Fibroblast of the aortic adventitia (primary cell): ENCODE measurements at regions not wholly inside any gene's neighbourhood (a gene's known extent, or its start where the extent isn't known, plus 50 kb on each side); places are given as distances from the start of the nearest gene placed in this dataset.

Source experiments
- DNase-seq: peaks from one replicate; pipeline ENCODE4 v3.0.0-alpha.2; 2010; ENCODE audit warnings: low read depth
- H3K4me3 ChIP-seq: 2 replicates; pipeline ENCODE4 v1.5.1; 2011; ENCODE audit warnings: low read depth, mild to moderate bottlenecking, control low read depth, low read length, moderate library complexity
- CTCF ChIP-seq: IDR thresholded peaks from 2 replicates; pipeline ENCODE4 v1.5.1; 2011; ENCODE audit warnings: mild to moderate bottlenecking, low read length, control low read depth, inconsistent platforms; ENCODE audit not compliant: insufficient read depth

DNA sequence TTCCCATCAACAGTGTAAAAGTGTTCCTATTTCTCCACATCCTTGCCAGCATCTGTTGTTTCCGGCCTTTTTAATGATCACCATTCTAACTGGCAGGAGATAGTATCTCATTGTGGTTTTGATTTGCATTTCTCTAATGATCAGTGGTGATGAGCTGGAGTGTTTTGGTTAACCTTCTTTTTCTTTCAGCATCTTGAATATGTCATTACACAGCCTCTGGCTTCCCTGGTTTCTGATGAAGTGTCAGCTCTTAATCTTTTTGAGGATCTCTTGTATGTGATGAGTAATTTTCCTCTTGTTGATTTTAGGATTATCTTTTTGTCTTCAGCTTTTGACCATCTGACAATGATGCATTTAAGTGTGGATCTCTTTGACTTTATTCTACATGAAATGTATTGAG, 133.2 kb upstream of the GRIK3 start:
- DNase-seq = no peak

DNA sequence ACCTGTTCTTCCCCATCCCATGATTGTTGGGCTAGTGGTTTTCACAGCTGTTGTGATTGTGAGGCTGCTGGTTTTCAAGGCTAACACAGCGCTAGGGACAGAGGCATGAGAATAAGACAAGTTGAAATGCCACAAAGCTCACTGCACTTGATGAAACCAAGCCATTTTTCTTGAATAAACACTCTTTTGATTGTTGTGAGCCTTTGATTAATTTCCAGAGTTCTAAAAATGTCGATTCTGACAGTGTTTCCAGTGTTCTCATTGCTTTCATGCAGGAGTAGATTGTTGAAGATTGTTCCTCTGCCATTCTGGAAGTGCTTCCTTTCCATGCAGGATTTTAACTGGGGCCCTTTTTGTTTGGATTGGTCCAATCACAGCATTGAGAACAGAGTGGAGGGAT, 134.9 kb upstream of the GRIK3 start:
- no peak for TF ChIP-seq CTCF
- no peak for DNase-seq
- H3K4me3 ChIP-seq = no peak overlapping the region

More for the DNA sequence above, 133.2 kb upstream of the GRIK3 start:
- no peak overlapping the region for H3K4me3 ChIP-seq
- TF ChIP-seq CTCF = no peak

DNA sequence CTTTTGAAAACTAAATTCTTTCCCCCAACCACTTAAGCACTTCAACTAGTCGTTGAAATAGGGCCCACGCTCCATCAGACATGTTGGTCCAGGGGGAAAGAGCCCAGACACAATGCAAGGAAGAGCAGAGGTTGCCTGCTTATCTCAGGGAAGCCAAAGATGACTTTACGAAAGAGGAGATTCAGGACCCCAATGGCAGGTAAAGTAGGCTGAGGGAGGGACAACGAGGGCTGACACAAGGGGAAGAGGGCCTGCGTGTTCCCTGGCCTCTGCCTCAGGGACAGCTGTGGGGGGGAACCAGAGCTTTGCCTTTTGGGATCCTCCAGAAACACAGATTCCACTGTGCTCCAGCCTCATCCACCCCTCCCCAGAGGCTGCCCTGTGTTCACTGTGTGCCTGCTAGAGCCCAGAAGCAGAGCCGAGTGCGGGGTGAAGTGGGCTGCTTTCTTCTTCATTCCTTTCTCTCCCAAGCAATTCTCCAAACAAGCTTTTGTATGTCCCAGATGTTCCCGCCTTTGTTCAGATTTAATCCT, 135.5 kb upstream of the GRIK3 start:
- TF ChIP-seq CTCF = no peak
- no peak for DNase-seq
- H3K4me3 ChIP-seq = no peak overlapping the region

GRCh38 chr1:37171691-37172090, 137.4 kb upstream of the GRIK3 start:
- DNase-seq = no peak
- no peak overlapping the region for H3K4me3 ChIP-seq
- no peak for TF ChIP-seq CTCF

DNA sequence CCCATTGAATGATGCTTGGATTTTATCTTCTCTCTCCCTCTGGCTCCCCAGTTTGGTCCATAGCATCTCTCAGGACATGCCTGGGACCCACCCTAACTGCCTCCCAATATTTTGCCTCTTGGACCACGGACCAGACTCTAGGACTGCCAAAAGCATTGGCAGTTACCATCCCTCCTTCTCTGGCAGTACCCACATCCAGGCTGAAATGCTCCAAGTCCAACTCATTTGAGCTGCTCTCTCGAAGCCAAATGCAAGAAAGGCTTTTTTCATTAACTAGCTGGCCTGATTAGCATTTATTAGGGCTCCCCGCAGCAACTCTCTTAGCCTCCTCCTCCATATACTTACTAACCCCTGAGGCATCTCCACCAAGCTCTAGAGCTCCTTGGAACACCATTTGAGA, 140.0 kb upstream of the GRIK3 start:
- DNase-seq = no peak
- no peak overlapping the region for H3K4me3 ChIP-seq
- no peak for TF ChIP-seq CTCF

- no peak overlapping the region for H3K4me3 ChIP-seq
- no peak for TF ChIP-seq CTCF
- DNase-seq = no peak
Observed at GRCh38 chr1:37174876-37175275, 140.6 kb upstream of the GRIK3 start.

DNA sequence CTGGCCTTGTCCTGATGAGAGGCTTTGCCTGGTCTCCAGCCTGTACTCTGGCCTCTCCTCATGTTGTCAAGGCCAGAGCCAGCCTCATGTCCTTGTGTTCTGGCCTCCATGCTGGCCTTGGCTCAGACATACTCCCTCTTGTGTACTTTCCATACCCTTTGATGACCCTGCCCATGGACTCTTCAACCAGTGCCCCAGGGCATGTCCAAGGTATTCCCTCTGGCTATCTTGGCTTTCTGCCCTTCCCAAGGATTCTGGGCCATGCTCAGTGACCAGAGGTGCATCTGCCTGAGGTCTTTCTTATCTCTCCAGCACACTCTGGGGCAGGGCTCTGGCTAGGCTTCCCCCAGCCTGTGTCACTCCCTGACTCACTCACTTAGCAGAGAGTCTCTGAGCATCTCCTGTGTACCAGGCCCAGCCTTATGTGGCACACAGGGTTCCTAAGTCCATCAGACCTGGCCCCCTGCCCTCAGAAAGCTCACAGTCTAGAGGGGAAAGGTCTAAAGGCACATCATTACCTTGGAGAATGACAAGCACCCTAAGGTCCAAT, 141.4 kb upstream of the GRIK3 start:
- DNase-seq = no peak
- no peak for TF ChIP-seq CTCF
- no peak overlapping the region for H3K4me3 ChIP-seq
